HL-60 (cell line): ENCODE measurements at regions not wholly inside any gene's neighbourhood (a gene's known extent, or its start where the extent isn't known, plus 50 kb on each side); places are given as distances from the start of the nearest gene placed in this dataset.

ENCODE experiments used
- CTCF ChIP-seq: IDR thresholded peaks from one replicate; pipeline ENCODE4 v1.5.1; 2011; ENCODE audit warnings: low read length, control low read depth, inconsistent platforms; ENCODE audit not compliant: insufficient read depth
- GABPA ChIP-seq: IDR thresholded peaks from 2 replicates; pipeline ENCODE4 v1.6.1; 2012; ENCODE audit warnings: low read depth
- POLR2AphosphoS5 ChIP-seq: IDR thresholded peaks from 2 replicates; pipeline ENCODE4 v1.6.1; 2012; ENCODE audit warnings: low read depth
- SPI1 ChIP-seq: IDR thresholded peaks from 2 replicates; pipeline ENCODE4 v1.6.1; 2012; ENCODE audit warnings: low read depth, mild to moderate bottlenecking, borderline replicate concordance
- TF ChIP-seq, protein P1 (sequence below): IDR thresholded peaks from 2 replicates; pipeline ENCODE4 v1.6.1; 2012; ENCODE audit warnings: low read depth; ENCODE audit not compliant: insufficient replicate concordance

GRCh38 chr3:54064486-54064885 lies 57.9 kb upstream of the CACNA2D3 start:
- TF ChIP-seq CTCF (no peak), POLR2AphosphoS5 (no peak), SPI1 (no peak), GABPA (no peak)
- TF ChIP-seq, protein P1, sequence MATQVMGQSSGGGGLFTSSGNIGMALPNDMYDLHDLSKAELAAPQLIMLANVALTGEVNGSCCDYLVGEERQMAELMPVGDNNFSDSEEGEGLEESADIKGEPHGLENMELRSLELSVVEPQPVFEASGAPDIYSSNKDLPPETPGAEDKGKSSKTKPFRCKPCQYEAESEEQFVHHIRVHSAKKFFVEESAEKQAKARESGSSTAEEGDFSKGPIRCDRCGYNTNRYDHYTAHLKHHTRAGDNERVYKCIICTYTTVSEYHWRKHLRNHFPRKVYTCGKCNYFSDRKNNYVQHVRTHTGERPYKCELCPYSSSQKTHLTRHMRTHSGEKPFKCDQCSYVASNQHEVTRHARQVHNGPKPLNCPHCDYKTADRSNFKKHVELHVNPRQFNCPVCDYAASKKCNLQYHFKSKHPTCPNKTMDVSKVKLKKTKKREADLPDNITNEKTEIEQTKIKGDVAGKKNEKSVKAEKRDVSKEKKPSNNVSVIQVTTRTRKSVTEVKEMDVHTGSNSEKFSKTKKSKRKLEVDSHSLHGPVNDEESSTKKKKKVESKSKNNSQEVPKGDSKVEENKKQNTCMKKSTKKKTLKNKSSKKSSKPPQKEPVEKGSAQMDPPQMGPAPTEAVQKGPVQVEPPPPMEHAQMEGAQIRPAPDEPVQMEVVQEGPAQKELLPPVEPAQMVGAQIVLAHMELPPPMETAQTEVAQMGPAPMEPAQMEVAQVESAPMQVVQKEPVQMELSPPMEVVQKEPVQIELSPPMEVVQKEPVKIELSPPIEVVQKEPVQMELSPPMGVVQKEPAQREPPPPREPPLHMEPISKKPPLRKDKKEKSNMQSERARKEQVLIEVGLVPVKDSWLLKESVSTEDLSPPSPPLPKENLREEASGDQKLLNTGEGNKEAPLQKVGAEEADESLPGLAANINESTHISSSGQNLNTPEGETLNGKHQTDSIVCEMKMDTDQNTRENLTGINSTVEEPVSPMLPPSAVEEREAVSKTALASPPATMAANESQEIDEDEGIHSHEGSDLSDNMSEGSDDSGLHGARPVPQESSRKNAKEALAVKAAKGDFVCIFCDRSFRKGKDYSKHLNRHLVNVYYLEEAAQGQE, result no peak
